GM23338 (cell line): ENCODE measurements at regions not wholly inside any gene's neighbourhood (a gene's known extent, or its start where the extent isn't known, plus 50 kb on each side); places are given as distances from the start of the nearest gene placed in this dataset.

ENCODE experiments used
- ATAC-seq: fragments of 200-7000 bp; cut with Tn5 transposase; 3 replicates; pipeline ENCODE4 v1.9.1; 2020
- DNase-seq: peaks from one replicate; pipeline ENCODE4 v3.0.0-alpha.2; 2015; ENCODE audit warnings: low spot score
- H2AFZ ChIP-seq: fragments of 200-600 bp; sonication (generic); 2 replicates; pipeline ENCODE4 v1.8.0; 2016; ENCODE audit warnings: antibody characterized with exemption, mild to moderate bottlenecking, moderate library complexity
- H3F3A ChIP-seq: fragments of 200-600 bp; sonication (generic); replicated peaks from 2 replicates; pipeline ENCODE4 v1.8.0; 2017; ENCODE audit warnings: antibody characterized with exemption, mixed run types, low read depth
- H3K27ac ChIP-seq: fragments of 200-600 bp; sonication (generic); 2 replicates; pipeline ENCODE4 v1.6.1; 2016; ENCODE audit warnings: low read depth
- H3K27me3 ChIP-seq: fragments of 200-600 bp; sonication (generic); 2 replicates; pipeline ENCODE4 v1.8.0; 2016; ENCODE audit warnings: mild to moderate bottlenecking, mixed run types, moderate library complexity; ENCODE audit not compliant: insufficient read depth
- H3K36me3 ChIP-seq: fragments of 200-600 bp; sonication (generic); 2 replicates; pipeline ENCODE4 v1.8.0; 2016; ENCODE audit warnings: mild to moderate bottlenecking; ENCODE audit not compliant: insufficient read depth
- H3K4me1 ChIP-seq: fragments of 200-600 bp; sonication (generic); 2 replicates; pipeline ENCODE4 v1.8.0; 2016; ENCODE audit warnings: mild to moderate bottlenecking, moderate library complexity; ENCODE audit not compliant: insufficient read depth
- H3K4me2 ChIP-seq: fragments of 200-600 bp; sonication (generic); 2 replicates; pipeline ENCODE4 v1.7.1; 2017; ENCODE audit warnings: mixed run types
- H3K4me3 ChIP-seq: fragments of 200-600 bp; sonication (generic); 2 replicates; pipeline ENCODE4 v1.6.1; 2016; ENCODE audit warnings: mixed run types
- H3K79me2 ChIP-seq: fragments of 200-600 bp; sonication (generic); replicated peaks from 2 replicates; pipeline ENCODE4 v1.8.0; 2017; ENCODE audit warnings: mild to moderate bottlenecking; ENCODE audit not compliant: insufficient read depth
- H3K9me2 ChIP-seq: fragments of 200-600 bp; sonication (generic); 2 replicates; pipeline ENCODE4 v1.8.0; 2017; ENCODE audit not compliant: insufficient read depth
- H4K20me1 ChIP-seq: fragments of 200-600 bp; sonication (generic); replicated peaks from 2 replicates; pipeline ENCODE4 v1.8.0; 2017; ENCODE audit warnings: mild to moderate bottlenecking; ENCODE audit not compliant: insufficient read depth
- H3K27ac Mint-ChIP-seq: 2 replicates; pipeline ENCODE4 v1.8.0; 2020; ENCODE audit warnings: inconsistent platforms, mild to moderate bottlenecking, moderate library complexity, mixed read lengths
- H3K27me3 Mint-ChIP-seq: 3 replicates; pipeline ENCODE4 v1.8.0; 2022; ENCODE audit warnings: low read depth, mild to moderate bottlenecking, moderate library complexity, mixed read lengths, inconsistent platforms; ENCODE audit not compliant: insufficient read depth, poor library complexity
- H3K36me3 Mint-ChIP-seq: 3 replicates; pipeline ENCODE4 v1.8.0; 2021; ENCODE audit warnings: low read depth, mild to moderate bottlenecking, inconsistent platforms, moderate library complexity, mixed read lengths
- H3K4me1 Mint-ChIP-seq: 3 replicates; pipeline ENCODE4 v1.8.0; 2020; ENCODE audit warnings: mild to moderate bottlenecking, inconsistent platforms, mixed read lengths
- H3K4me3 Mint-ChIP-seq: 3 replicates; pipeline ENCODE4 v1.8.0; 2021; ENCODE audit warnings: moderate library complexity, mild to moderate bottlenecking, inconsistent platforms, mixed read lengths
- H3K9me3 Mint-ChIP-seq: 3 replicates; pipeline ENCODE4 v1.8.0; 2020; ENCODE audit warnings: moderate library complexity, mild to moderate bottlenecking, inconsistent platforms, mixed read lengths
- CREB1 ChIP-seq: fragments of 250-450 bp; sonication (Bioruptor Pico); IDR thresholded peaks from 2 replicates; pipeline ENCODE4 v1.5.0; 2020; ENCODE audit warnings: low read depth, mild to moderate bottlenecking, moderate library complexity
- CTCF ChIP-seq, 2 experiments: fragments of 200-600 bp in 1 of 2; sonication (generic) in 1 of 2; conservative IDR thresholded peaks; 2 replicates each; pipeline versions ENCODE4 v1.5.1 to v1.6.1; 2016 to 2017; ENCODE audit warnings: antibody characterized with exemption in 2 of 2, low read depth in 2 of 2, mild to moderate bottlenecking in 2 of 2, moderate library complexity in 1 of 2
- EZH2 ChIP-seq: fragments of 200-600 bp; sonication (generic); IDR thresholded peaks from one replicate; pipeline ENCODE4 v1.8.0; 2017; ENCODE audit warnings: antibody characterized with exemption, mild to moderate bottlenecking, low read depth; ENCODE audit not compliant: unreplicated experiment
- JUNB ChIP-seq: IDR thresholded peaks from one replicate; pipeline ENCODE4 v1.6.1; 2016; ENCODE audit warnings: antibody characterized with exemption; ENCODE audit not compliant: unreplicated experiment
- NANOG ChIP-seq: IDR thresholded peaks from 2 replicates; pipeline ENCODE4 v1.6.1; 2016; ENCODE audit warnings: antibody characterized with exemption, borderline replicate concordance
- POLR2AphosphoS5 ChIP-seq: IDR thresholded peaks from 2 replicates; pipeline ENCODE4 v1.6.1; 2016; ENCODE audit warnings: antibody characterized with exemption, low read depth
- REST ChIP-seq: IDR thresholded peaks from one replicate; pipeline ENCODE4 v1.6.1; 2018; ENCODE audit warnings: antibody characterized with exemption; ENCODE audit not compliant: unreplicated experiment
- STAT1 ChIP-seq: IDR thresholded peaks from one replicate; pipeline ENCODE4 v1.6.1; 2016; ENCODE audit warnings: antibody characterized with exemption; ENCODE audit not compliant: unreplicated experiment
- ZNF114 ChIP-seq: fragments of 250-450 bp; sonication (Bioruptor Pico); IDR thresholded peaks from 2 replicates; pipeline ENCODE4 v1.5.0; 2020; ENCODE audit warnings: mild to moderate bottlenecking, moderate library complexity
- ZNF331 ChIP-seq: fragments of 250-450 bp; sonication (Bioruptor Pico); IDR thresholded peaks from 2 replicates; pipeline ENCODE4 v1.5.0; 2020; ENCODE audit warnings: low read depth, mild to moderate bottlenecking, moderate library complexity
- TF ChIP-seq, protein P1 (sequence below): IDR thresholded peaks from 2 replicates; pipeline ENCODE4 v1.6.1; 2016; ENCODE audit warnings: antibody characterized with exemption

DNA sequence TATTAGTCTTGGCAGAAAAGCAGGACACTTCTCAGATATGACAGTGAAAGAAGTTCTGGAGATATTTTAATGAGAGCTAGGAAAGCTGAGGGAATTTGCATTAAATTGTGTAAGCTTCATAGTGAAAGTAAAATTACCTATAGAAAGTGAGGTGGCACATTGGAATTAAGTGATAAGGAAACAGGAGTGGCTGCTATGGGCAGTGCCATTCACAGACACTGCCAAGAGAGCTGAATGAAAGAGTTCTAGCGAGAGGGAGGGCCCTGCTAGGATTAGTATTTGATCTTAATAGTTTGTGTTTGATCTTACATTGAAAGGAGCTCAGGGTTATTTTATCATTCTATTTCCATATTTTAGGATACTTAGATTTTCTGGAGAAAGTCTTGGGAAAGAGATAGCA lies 351.9 kb downstream of the DDX10 start:
- ATAC-seq = no peak
- TF ChIP-seq, protein P1, sequence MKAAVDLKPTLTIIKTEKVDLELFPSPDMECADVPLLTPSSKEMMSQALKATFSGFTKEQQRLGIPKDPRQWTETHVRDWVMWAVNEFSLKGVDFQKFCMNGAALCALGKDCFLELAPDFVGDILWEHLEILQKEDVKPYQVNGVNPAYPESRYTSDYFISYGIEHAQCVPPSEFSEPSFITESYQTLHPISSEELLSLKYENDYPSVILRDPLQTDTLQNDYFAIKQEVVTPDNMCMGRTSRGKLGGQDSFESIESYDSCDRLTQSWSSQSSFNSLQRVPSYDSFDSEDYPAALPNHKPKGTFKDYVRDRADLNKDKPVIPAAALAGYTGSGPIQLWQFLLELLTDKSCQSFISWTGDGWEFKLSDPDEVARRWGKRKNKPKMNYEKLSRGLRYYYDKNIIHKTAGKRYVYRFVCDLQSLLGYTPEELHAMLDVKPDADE = no peak
- TF ChIP-seq CREB1 (CRISPR knock-in tag) (no peak), EZH2 (no peak)

DNA sequence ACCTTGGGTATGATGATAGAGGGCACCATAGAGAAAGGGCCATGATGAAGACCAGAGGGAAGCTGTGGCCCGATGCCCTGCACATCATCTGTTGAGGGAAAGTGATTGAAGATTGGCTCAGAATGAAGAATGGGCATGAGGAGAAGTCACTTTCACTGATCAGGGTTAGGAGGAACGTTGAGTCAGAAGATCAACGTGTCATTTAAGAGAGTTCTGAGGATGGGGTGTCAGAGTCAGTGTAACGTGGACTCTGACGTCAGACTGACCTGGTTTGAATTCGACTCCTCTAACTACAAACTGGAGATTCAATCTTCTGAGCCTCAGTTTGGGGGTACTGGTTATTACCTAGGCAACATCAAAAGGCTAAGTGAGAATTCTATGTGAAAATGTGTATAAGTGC lies 352.6 kb downstream of the DDX10 start:
- Histone ChIP-seq H3K36me3 (no peaks in the 10 kb centered on the region), H3K9me2 (no peaks in the 10 kb centered on the region), H3K27me3 (no peaks in the 10 kb centered on the region), H3K4me2 (no peak overlapping the region), H3K4me3 (no peak overlapping the region), H3K27ac (no peak overlapping the region), H3K79me2 (no peaks in the 10 kb centered on the region), H3F3A (no peaks in the 10 kb centered on the region), H4K20me1 (no peaks in the 10 kb centered on the region), H2AFZ (no peak overlapping the region), H3K4me1 (no peaks in the 10 kb centered on the region)
- DNase-seq = no peak
- TF ChIP-seq ZNF331 (CRISPR knock-in tag) (no peak), JUNB (no peak), CTCF (conservative IDR thresholded peaks at IDR 0.05; ENCODE audit: low read depth in 2 of 2) (no peak), POLR2AphosphoS5 (no peak), ZNF114 (CRISPR knock-in tag) (no peak), NANOG (no peak), REST (no peak), STAT1 (no peak)
- TF ChIP-seq, protein P1 = no peak
- Mint-ChIP-seq H3K36me3 (no peaks in the 10 kb centered on the region), H3K9me3 (no peaks in the 10 kb centered on the region), H3K27ac (no peak overlapping the region), H3K27me3 (no peaks in the 10 kb centered on the region), H3K4me1 (no peaks in the 10 kb centered on the region), H3K4me3 (no peak overlapping the region)
- no peak for ATAC-seq

More for the DNA sequence above, 351.9 kb downstream of the DDX10 start:
- H3K27me3 Mint-ChIP-seq = no peaks in the 10 kb centered on the region
- Histone ChIP-seq H3K4me2 (no peak overlapping the region), H3K79me2 (no peaks in the 10 kb centered on the region), H2AFZ (no peak overlapping the region), H4K20me1 (no peaks in the 10 kb centered on the region), H3K9me2 (no peaks in the 10 kb centered on the region), H3K27ac (no peak overlapping the region), H3K36me3 (no peaks in the 10 kb centered on the region), H3K27me3 (no peaks in the 10 kb centered on the region), H3K4me3 (no peak overlapping the region), H3K4me1 (no peaks in the 10 kb centered on the region), H3F3A (no peaks in the 10 kb centered on the region)
- no peak overlapping the region for H3K4me3 Mint-ChIP-seq
- H3K9me3 Mint-ChIP-seq = no peaks in the 10 kb centered on the region
- no peak overlapping the region for H3K27ac Mint-ChIP-seq
- H3K4me1 Mint-ChIP-seq = no peaks in the 10 kb centered on the region
- no peaks in the 10 kb centered on the region for H3K36me3 Mint-ChIP-seq
- no peak for DNase-seq
